HepG2 (cell line): ENCODE measurements at regions not wholly inside any gene's neighbourhood (a gene's known extent, or its start where the extent isn't known, plus 50 kb on each side); places are given as distances from the start of the nearest gene placed in this dataset.

Experiments used
- ATAC-seq: fragments of 200-7000 bp; cut with Tn5 transposase; 3 replicates; pipeline ENCODE4 v1.9.1; 2020; ENCODE audit warnings: mild to moderate bottlenecking, moderate library complexity
- BruUV-seq: library from RNA; stranded (reverse); fragments of 400-500 nt; replicated peaks from 2 replicates; lab custom pipeline; 2021; lab: Mats Ljungman, UMichigan
- CTCF ChIA-PET: fragments of 300-600 bp; formaldehyde crosslinking; extraction: SDS; loops from one replicate; lab custom pipeline; 2021; ENCODE audit warnings: low total read pairs, inconsistent platforms, low intra/inter-chr PET ratio; lab: Yijun Ruan, JAX
- POLR2A ChIA-PET: fragments of 350-600 bp; sonication (Branson Sonifier 250); formaldehyde crosslinking; loops from one replicate; lab custom pipeline; 2020; ENCODE audit warnings: antibody characterized with exemption, inconsistent platforms; lab: Yijun Ruan, JAX
- DNase-seq: peaks from one replicate; pipeline ENCODE4 v3.0.0-alpha.2; 2015; ENCODE audit warnings: low spot score
- FAIRE-seq: peaks from 3 replicates; lab custom pipeline; 2011; peaks lifted over from hg19 to GRCh38; lab: Jason Lieb, UNC
- H2AFZ ChIP-seq: one replicate; pipeline ENCODE4 v1.6.1; 2011; ENCODE audit warnings: low read length, inconsistent platforms
- H3K27ac ChIP-seq: fragments of 300-600 bp; 3 replicates; pipeline ENCODE4 v1.8.0; 2011; ENCODE audit warnings: mixed run types, mild to moderate bottlenecking, mixed read lengths, low read length, inconsistent platforms; ENCODE audit not compliant: insufficient read depth; ENCODE audit errors: extremely low read length
- H3K27me3 ChIP-seq, 2 experiments: fragments of 200-600 bp in 1 of 2; 2 replicates in 1 of 2; 3 replicates in 1 of 2; pipeline versions ENCODE4 v1.6.0 to v1.8.0; 2011; ENCODE audit warnings: low read length in 2 of 2, mild to moderate bottlenecking in 2 of 2, moderate library complexity in 2 of 2, inconsistent platforms in 1 of 2; ENCODE audit not compliant: insufficient read depth in 2 of 2, control insufficient read depth in 1 of 2
- H3K36me3 ChIP-seq, 2 experiments: fragments of 200-600 bp in 1 of 2; replicated peaks in 1 of 2; 2 replicates in 1 of 2; 3 replicates in 1 of 2; pipeline versions ENCODE4 v1.5.1 to v1.8.0; 2011; ENCODE audit warnings: low read length in 2 of 2, inconsistent platforms in 1 of 2; ENCODE audit not compliant: insufficient read depth in 2 of 2, control insufficient read depth in 1 of 2
- H3K4me1 ChIP-seq: 2 replicates; pipeline ENCODE4 v1.5.1; 2012; ENCODE audit warnings: low read length, inconsistent platforms; ENCODE audit not compliant: insufficient read depth
- H3K4me2 ChIP-seq: 2 replicates; pipeline ENCODE4 v1.6.0; 2011; ENCODE audit warnings: low read depth, low read length, inconsistent platforms
- H3K4me3 ChIP-seq, 3 experiments: fragments of 200-600 bp in 1 of 3; sonication (generic), shearing (Covaris generic) in 1 of 3; replicated peaks in 1 of 3; 2 replicates each; pipeline ENCODE4 v1.5.1; 2011 to 2016; ENCODE audit warnings: low read length in 3 of 3, inconsistent platforms in 2 of 3, low read depth in 2 of 3, mild to moderate bottlenecking in 2 of 3, control low read depth in 1 of 3, mixed read lengths in 1 of 3; ENCODE audit not compliant: insufficient read depth in 1 of 3
- H3K79me2 ChIP-seq: one replicate; pipeline ENCODE4 v1.6.1; 2011; ENCODE audit warnings: low read length, inconsistent platforms; ENCODE audit not compliant: insufficient read depth
- H3K9ac ChIP-seq: 2 replicates; pipeline ENCODE4 v1.6.0; 2011; ENCODE audit warnings: mild to moderate bottlenecking, low read depth, low read length, inconsistent platforms; ENCODE audit not compliant: insufficient read depth
- H3K9me3 ChIP-seq: 2 replicates; pipeline ENCODE4 v1.5.1; 2012; ENCODE audit warnings: mild to moderate bottlenecking, low read length
- H4K20me1 ChIP-seq: 2 replicates; pipeline ENCODE4 v1.6.0; 2011; ENCODE audit warnings: inconsistent platforms, mild to moderate bottlenecking, low read length, moderate library complexity; ENCODE audit not compliant: insufficient read depth
- ARID2 ChIP-seq: sonication (generic); formaldehyde crosslinking; IDR thresholded peaks from 2 replicates; pipeline ENCODE4 v1.8.1; 2022; ENCODE audit warnings: mild to moderate bottlenecking, missing genetic modification reagents, borderline replicate concordance
- ELF3 ChIP-seq: IDR thresholded peaks from 2 replicates; pipeline ENCODE4 v1.6.1; 2016; ENCODE audit warnings: missing genetic modification reagents, missing compliant biosample characterization
- GZF1 ChIP-seq: sonication (generic); formaldehyde crosslinking; IDR thresholded peaks from 2 replicates; pipeline ENCODE4 v1.5.1; 2020; ENCODE audit warnings: mild to moderate bottlenecking, missing genetic modification reagents
- NFKBIZ ChIP-seq: IDR thresholded peaks from 2 replicates; pipeline ENCODE4 v1.6.1; 2018; ENCODE audit warnings: missing genetic modification reagents, missing compliant biosample characterization
- NR3C1 ChIP-seq: sonication (generic); formaldehyde crosslinking; IDR thresholded peaks from 2 replicates; pipeline ENCODE4 v1.4.0; 2020; ENCODE audit warnings: missing genetic modification reagents
- ZC3H13 ChIP-seq: sonication (generic); formaldehyde crosslinking; IDR thresholded peaks from 2 replicates; pipeline ENCODE4 v1.8.1; 2023; ENCODE audit warnings: mild to moderate bottlenecking, missing genetic modification reagents, moderate library complexity
- ZMAT3 ChIP-seq: sonication (generic); formaldehyde crosslinking; conservative IDR thresholded peaks from 2 replicates; pipeline ENCODE4 v1.7.0; 2021; ENCODE audit warnings: missing genetic modification reagents
- ZNF205 ChIP-seq: IDR thresholded peaks from 2 replicates; pipeline ENCODE4 v1.6.1; 2018; ENCODE audit warnings: missing biosample characterization, missing genetic modification reagents
- ZNF24 ChIP-seq: fragments of 450-650 bp; IDR thresholded peaks from 2 replicates; pipeline ENCODE4 v1.6.1; 2017; ENCODE audit warnings: antibody characterized with exemption, mild to moderate bottlenecking
- WGBS: methylation state at CpG from one replicate; pipeline ENCODE4 v1.1.6; 2017; ENCODE audit warnings: low lambda C conversion rate; 5-methylcytosine and 5-hydroxymethylcytosine counted together
- in situ Hi-C: cut with HindIII; loops from 2 replicates; pipeline ENCODE4 v1.10.0; 2017; ENCODE audit warnings: low pct_unique_long_range_greater_than_20kb; ENCODE audit not compliant: extremely low pct_ligation_motif_present
- intact Hi-C: fragments of 100-400 bp; cut with micrococcal nuclease; formaldehyde crosslinking; loops from one replicate; pipeline ENCODE4 v1.10.0; 2022; ENCODE audit not compliant: unreplicated experiment
- TF ChIP-seq, protein P1 (sequence below): sonication (generic); formaldehyde crosslinking; IDR thresholded peaks from 2 replicates; pipeline ENCODE4 v1.5.0; 2020; ENCODE audit warnings: missing genetic modification reagents
- TF ChIP-seq, protein P2 (sequence below): sonication (generic); formaldehyde crosslinking; IDR thresholded peaks from 2 replicates; pipeline ENCODE4 v1.8.1; 2023; ENCODE audit warnings: mild to moderate bottlenecking, moderate library complexity, missing genetic modification reagents
- TF ChIP-seq, protein P3 (sequence below): sonication (generic); formaldehyde crosslinking; IDR thresholded peaks from 2 replicates; pipeline ENCODE4 v1.5.0; 2020; ENCODE audit warnings: missing genetic modification reagents, mild to moderate bottlenecking, borderline replicate concordance

DNA sequence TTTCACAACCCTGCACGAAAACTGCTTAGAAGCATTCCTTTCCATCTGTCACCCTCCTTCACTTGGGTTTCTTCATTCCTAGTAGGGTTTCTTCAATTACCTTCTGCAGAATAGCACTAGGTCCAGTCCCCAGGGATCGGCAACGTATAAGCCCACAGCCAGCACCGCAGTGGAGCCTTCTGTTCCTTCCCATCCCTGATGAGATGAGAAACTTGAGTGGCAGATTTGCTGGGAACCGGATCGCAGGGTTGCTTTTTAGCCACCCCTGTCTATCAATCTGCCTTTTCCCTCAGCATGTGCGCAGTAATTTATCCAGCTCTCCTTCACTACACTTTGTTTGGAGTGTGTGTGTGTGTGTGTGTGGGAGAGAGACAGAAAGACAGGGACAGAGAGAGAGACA, 94.2 kb downstream of the CD8B2 start:
- Histone ChIP-seq H3K4me2 (no peak overlapping the region), H3K36me3 (no peaks in the 10 kb centered on the region), H3K79me2 (no peaks in the 10 kb centered on the region), H2AFZ (no peak overlapping the region), H3K9ac (no peak overlapping the region), H3K27ac (no peak overlapping the region), H3K4me1 (peaks cover 17% of the 10 kb centered on the region), H3K27me3 (peaks cover 0 to 30% of the 10 kb centered on the region in 2 experiments; a peak in 2 of 5 replicates), H4K20me1 (no peaks in the 10 kb centered on the region), H3K4me3 (no peak overlapping the region), H3K9me3 (no peaks in the 10 kb centered on the region)
- ATAC-seq: no peak
- 72% methylated on average over 7 of the region's 7 CpGs for WGBS
- POLR2A ChIA-PET: no interaction called here
- FAIRE-seq: no peak
- CTCF ChIA-PET: no interaction called here
- intact Hi-C loops: loop anchor here (5.0 kb wide), 1 partner anchor 474 kb away; no protein-coding TSS in a partner anchor
- in situ Hi-C loops: no loop called here
- no TSS peak for BruUV-seq
- TF ChIP-seq, protein P1, sequence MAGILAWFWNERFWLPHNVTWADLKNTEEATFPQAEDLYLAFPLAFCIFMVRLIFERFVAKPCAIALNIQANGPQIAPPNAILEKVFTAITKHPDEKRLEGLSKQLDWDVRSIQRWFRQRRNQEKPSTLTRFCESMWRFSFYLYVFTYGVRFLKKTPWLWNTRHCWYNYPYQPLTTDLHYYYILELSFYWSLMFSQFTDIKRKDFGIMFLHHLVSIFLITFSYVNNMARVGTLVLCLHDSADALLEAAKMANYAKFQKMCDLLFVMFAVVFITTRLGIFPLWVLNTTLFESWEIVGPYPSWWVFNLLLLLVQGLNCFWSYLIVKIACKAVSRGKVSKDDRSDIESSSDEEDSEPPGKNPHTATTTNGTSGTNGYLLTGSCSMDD: no peak
- TF ChIP-seq GZF1 (CRISPR knock-in tag) (no peak), ZNF205 (no peak), NR3C1 (CRISPR knock-in tag) (no peak), ARID2 (CRISPR knock-in tag) (no peak), ZNF24 (no peak), ELF3 (CRISPR knock-in tag) (no peak), NFKBIZ (CRISPR knock-in tag) (no peak), ZMAT3 (CRISPR knock-in tag) (no peak), ZC3H13 (CRISPR knock-in tag) (no peak)
- TF ChIP-seq, protein P2, sequence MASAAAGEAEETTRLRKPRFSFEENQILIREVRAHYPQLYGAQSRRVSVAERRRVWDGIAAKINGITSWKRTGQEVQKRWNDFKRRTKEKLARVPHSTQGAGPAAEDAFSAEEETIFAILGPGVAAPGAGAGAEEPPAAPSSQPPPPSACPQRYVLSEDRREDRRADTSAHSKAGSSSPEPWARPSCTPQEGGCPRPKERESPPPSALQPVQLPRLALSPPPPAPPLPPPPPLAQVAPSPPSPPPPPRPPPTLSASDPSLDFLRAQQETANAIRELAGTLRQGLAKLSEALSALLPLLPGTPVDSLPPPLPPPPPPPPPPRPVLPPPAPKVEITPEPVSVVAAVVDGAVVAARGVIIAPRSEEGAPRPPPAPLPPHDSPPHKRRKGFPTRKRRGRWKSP (CRISPR knock-in tag): no peak
- TF ChIP-seq, protein P3, sequence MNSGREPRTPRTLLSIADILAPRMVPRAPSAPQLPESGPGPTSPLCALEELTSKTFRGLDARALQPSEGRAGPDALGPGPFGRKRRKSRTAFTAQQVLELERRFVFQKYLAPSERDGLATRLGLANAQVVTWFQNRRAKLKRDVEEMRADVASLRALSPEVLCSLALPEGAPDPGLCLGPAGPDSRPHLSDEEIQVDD: no peak
- no peak for DNase-seq
